ENCODE measurements at regions not wholly inside any gene's neighbourhood (a gene's known extent, or its start where the extent isn't known, plus 50 kb on each side); places are given as distances from the start of the nearest gene placed in this dataset.

- DNase-seq (ENCODE audit: low read depth in 1 of 2, low spot score in 1 of 2) = no peak
- H3K9me3 ChIP-seq (ENCODE audit: low read depth) = no peaks in the 10 kb centered on the region
- no peaks in the 10 kb centered on the region for H3K4me1 ChIP-seq (ENCODE audit: low read depth)
- H3K27ac ChIP-seq = no peak overlapping the region
- no peak overlapping the region for H3K4me3 ChIP-seq
- no peaks in the 10 kb centered on the region for H3K36me3 ChIP-seq
- no peak for TF ChIP-seq CTCF (IDR thresholded peaks at IDR 0.05; ENCODE audit: low read depth, low read length)
- H3K27me3 ChIP-seq = no peaks in the 10 kb centered on the region
These were observed 173.7 kb downstream of the KLF12 start for GRCh38 chr13:73960474-73960873.

GRCh38 chr13:73958657-73959397 is 175.4 kb downstream of the KLF12 start:
- H3K4me1 ChIP-seq (ENCODE audit: low read depth) = no peaks in the 10 kb centered on the region

GRCh38 chr13:73957889-73958288 is 176.3 kb downstream of the KLF12 start:
- no peak for TF ChIP-seq CTCF (IDR thresholded peaks at IDR 0.05; ENCODE audit: low read depth, low read length)
- Histone ChIP-seq H3K36me3 (no peaks in the 10 kb centered on the region), H3K27me3 (no peaks in the 10 kb centered on the region), H3K9me3 (ENCODE audit: low read depth) (no peaks in the 10 kb centered on the region), H3K4me1 (ENCODE audit: low read depth) (no peaks in the 10 kb centered on the region), H3K27ac (no peak overlapping the region), H3K4me3 (no peak overlapping the region)
- no peak for DNase-seq (ENCODE audit: low read depth in 1 of 2, low spot score in 1 of 2)

More at GRCh38 chr13:73958657-73959397, 175.4 kb downstream of the KLF12 start:
- Histone ChIP-seq H3K27me3 (no peaks in the 10 kb centered on the region), H3K36me3 (no peaks in the 10 kb centered on the region), H3K9me3 (ENCODE audit: low read depth) (no peaks in the 10 kb centered on the region), H3K4me3 (no peak overlapping the region), H3K27ac (no peak overlapping the region)
- no peak for DNase-seq (ENCODE audit: low read depth in 1 of 2, low spot score in 1 of 2)
- TF ChIP-seq CTCF (IDR thresholded peaks at IDR 0.05; ENCODE audit: low read depth, low read length) = no peak

GRCh38 chr13:73956795-73957408 is 177.3 kb downstream of the KLF12 start:
- no peak for DNase-seq (ENCODE audit: low read depth in 1 of 2, low spot score in 1 of 2)
- Histone ChIP-seq H3K27ac (no peak overlapping the region), H3K4me1 (ENCODE audit: low read depth) (no peaks in the 10 kb centered on the region), H3K36me3 (no peaks in the 10 kb centered on the region), H3K4me3 (no peak overlapping the region), H3K27me3 (no peaks in the 10 kb centered on the region), H3K9me3 (ENCODE audit: low read depth) (no peaks in the 10 kb centered on the region)
- TF ChIP-seq CTCF (IDR thresholded peaks at IDR 0.05; ENCODE audit: low read depth, low read length) = no peak

- Histone ChIP-seq H3K9me3 (ENCODE audit: low read depth) (no peaks in the 10 kb centered on the region), H3K27ac (no peak overlapping the region), H3K4me1 (ENCODE audit: low read depth) (no peaks in the 10 kb centered on the region), H3K27me3 (no peaks in the 10 kb centered on the region), H3K36me3 (no peaks in the 10 kb centered on the region), H3K4me3 (no peak overlapping the region)
- DNase-seq (ENCODE audit: low read depth in 1 of 2, low spot score in 1 of 2) = no peak
- no peak for TF ChIP-seq CTCF (IDR thresholded peaks at IDR 0.05; ENCODE audit: low read depth, low read length)
These were observed 178.2 kb downstream of the KLF12 start for GRCh38 chr13:73955977-73956500.

All from cardiac muscle cell (in vitro differentiated cells and primary cell).